Naive thymus-derived CD8-positive, alpha-beta T cell (primary cell): ENCODE measurements at regions not wholly inside any gene's neighbourhood (a gene's known extent, or its start where the extent isn't known, plus 50 kb on each side); places are given as distances from the start of the nearest gene placed in this dataset.

Source experiments
- ATAC-seq, 2 donors: fragments of 150-1000 bp; cut with Tn5 transposase in 1 of 2; sonication (Bioruptor Pico), chemical (Tn5 transposase) in 1 of 2; 1 replicate in 1 of 2; 2 replicates in 1 of 2; pipeline ENCODE4 v1.10.0; 2021; ENCODE audit warnings: mild to moderate bottlenecking in 2 of 2, moderate library complexity in 2 of 2
- POLR2A ChIA-PET: fragments of 350-600 bp; sonication (Branson Sonifier 250); formaldehyde crosslinking; loops from one replicate; lab custom pipeline; 2021; ENCODE audit warnings: antibody characterized with exemption; lab: Charles Lee
- DNase-seq, 10 donors: peaks; one replicate each; pipeline versions ENCODE4 v3.0.0 to v3.0.0-alpha.2; 2020 to 2022
- H3K27ac Mint-ChIP-seq, 10 donors: one replicate each; pipeline ENCODE4 v1.8.0; 2020 to 2022; ENCODE audit warnings: mild to moderate bottlenecking in 10 of 10, mixed read lengths in 10 of 10, moderate library complexity in 4 of 10, inconsistent platforms in 1 of 10
- H3K27me3 Mint-ChIP-seq, 5 donors: one replicate each; pipeline ENCODE4 v1.8.0; 2021 to 2022; ENCODE audit warnings: mixed read lengths in 5 of 5
- H3K36me3 Mint-ChIP-seq, 3 donors: one replicate each; pipeline ENCODE4 v1.8.0; 2020 to 2022; ENCODE audit warnings: mixed read lengths in 3 of 3, mild to moderate bottlenecking in 2 of 3, inconsistent platforms in 1 of 3
- H3K4me1 Mint-ChIP-seq, 4 donors: one replicate each; pipeline ENCODE4 v1.8.0; 2021 to 2022; ENCODE audit warnings: mixed read lengths in 4 of 4
- H3K4me3 Mint-ChIP-seq, 10 donors: one replicate each; pipeline ENCODE4 v1.8.0; 2020 to 2022; ENCODE audit warnings: mild to moderate bottlenecking in 10 of 10, mixed read lengths in 10 of 10, moderate library complexity in 6 of 10, inconsistent platforms in 1 of 10
- H3K9me3 Mint-ChIP-seq, 9 donors: one replicate each; pipeline ENCODE4 v1.8.0; 2020 to 2022; ENCODE audit warnings: mixed read lengths in 9 of 9, mild to moderate bottlenecking in 3 of 9, inconsistent platforms in 1 of 9, moderate library complexity in 1 of 9

DNA sequence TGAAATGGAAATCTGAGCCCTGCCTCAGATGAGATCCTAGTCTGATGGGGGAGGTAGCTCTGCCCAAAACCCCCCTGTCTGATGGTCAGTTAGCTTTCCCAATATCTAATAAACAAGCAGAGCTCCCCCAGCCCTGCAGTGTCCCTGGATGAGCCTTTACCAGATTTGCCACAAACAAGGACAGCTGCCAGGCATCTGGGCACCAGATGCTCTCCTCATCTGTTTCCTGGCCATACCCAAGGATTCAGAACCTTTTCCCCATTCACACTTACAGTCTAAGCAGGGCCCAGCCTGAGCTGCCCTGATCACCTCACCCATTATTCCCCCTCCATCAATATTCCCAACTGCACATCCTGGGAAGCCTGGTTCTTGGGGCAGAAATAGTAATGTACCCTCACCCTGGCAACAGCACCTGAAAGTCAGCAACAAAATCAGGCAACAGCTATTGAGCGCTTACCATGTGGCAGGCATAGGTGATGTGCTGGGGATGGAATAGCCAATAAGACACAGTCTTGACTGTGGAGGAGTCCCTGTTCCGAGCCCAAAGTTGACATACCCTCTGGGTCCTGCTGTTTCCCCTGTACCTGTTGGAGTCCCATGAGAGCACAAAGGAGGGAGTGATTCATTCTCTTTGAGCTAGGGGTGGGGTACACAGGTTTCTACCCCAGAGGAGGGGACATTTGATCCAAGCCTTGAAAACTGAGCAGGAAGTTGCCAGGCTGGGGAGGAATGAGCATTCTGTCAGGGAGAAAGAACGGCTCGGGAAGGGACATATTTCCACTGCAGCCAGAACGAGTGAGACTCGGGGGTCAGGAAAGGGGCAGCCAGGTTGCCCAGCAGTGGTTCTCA is 147.4 kb downstream of the TMEM132E start:
- POLR2A ChIA-PET = no interaction called here
- H3K9me3 Mint-ChIP-seq = peaks cover 0 to 12% (median 2%) of the 10 kb centered on the region in 9 donors
- no peaks in the 10 kb centered on the region for H3K4me1 Mint-ChIP-seq
- ATAC-seq (no peak), DNase-seq (no peak)
- H3K36me3 Mint-ChIP-seq = peaks cover 0 to 8% (median 0%) of the 10 kb centered on the region in 3 donors
- H3K27me3 Mint-ChIP-seq = peaks cover 7 to 28% (median 17%) of the 10 kb centered on the region in 5 donors
- H3K4me3 Mint-ChIP-seq = no peak overlapping the region
- no peak overlapping the region for H3K27ac Mint-ChIP-seq

- Mint-ChIP-seq H3K9me3 (peaks cover 0 to 2% (median 0%) of the 10 kb centered on the region in 9 donors), H3K4me1 (no peaks in the 10 kb centered on the region), H3K36me3 (no peaks in the 10 kb centered on the region), H3K27ac (no peak overlapping the region), H3K27me3 (peaks cover 2 to 32% (median 11%) of the 10 kb centered on the region in 5 donors), H3K4me3 (no peak overlapping the region)
- POLR2A ChIA-PET = no interaction called here
- ATAC-seq (no peak), DNase-seq (no peak)
Observed at GRCh38 chr17:34725725-34726124, 146.3 kb downstream of the TMEM132E start.

DNA sequence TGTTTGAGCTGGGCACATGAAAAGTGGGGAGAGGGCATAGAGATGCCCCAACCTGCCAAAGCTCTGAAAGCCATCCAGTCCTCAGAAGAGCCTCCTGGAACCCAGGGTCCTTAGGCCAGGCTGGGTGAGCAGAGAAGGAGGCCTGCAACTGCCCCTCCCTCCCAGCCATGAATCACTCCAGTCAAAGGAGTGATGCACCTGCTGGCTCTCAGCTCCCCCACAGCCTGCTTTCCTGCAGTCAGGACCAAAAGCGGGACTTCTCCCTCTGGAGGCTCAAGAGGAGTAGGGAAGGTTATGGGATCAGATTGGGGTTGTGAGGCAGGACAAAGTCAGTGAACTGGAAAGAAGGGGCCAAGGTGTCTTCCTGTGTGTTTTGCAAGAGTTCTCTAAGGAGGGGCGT is 145.6 kb downstream of the TMEM132E start:
- POLR2A ChIA-PET = no interaction called here
- Mint-ChIP-seq H3K9me3 (no peaks in the 10 kb centered on the region), H3K27me3 (peaks cover 2 to 33% (median 14%) of the 10 kb centered on the region in 5 donors), H3K4me3 (no peak overlapping the region), H3K4me1 (no peaks in the 10 kb centered on the region), H3K27ac (no peak overlapping the region), H3K36me3 (no peaks in the 10 kb centered on the region)
- ATAC-seq (no peak), DNase-seq (no peak)

- H3K9me3 Mint-ChIP-seq = no peaks in the 10 kb centered on the region
- H3K4me1 Mint-ChIP-seq = no peaks in the 10 kb centered on the region
- H3K36me3 Mint-ChIP-seq = no peaks in the 10 kb centered on the region
- H3K4me3 Mint-ChIP-seq = no peak overlapping the region
- H3K27ac Mint-ChIP-seq = no peak overlapping the region
- ATAC-seq (no peak), DNase-seq (no peak)
- H3K27me3 Mint-ChIP-seq = peaks cover 2 to 29% (median 12%) of the 10 kb centered on the region in 5 donors
- POLR2A ChIA-PET = no interaction called here
Observed at GRCh38 chr17:34723875-34724274, 144.5 kb downstream of the TMEM132E start.

DNA sequence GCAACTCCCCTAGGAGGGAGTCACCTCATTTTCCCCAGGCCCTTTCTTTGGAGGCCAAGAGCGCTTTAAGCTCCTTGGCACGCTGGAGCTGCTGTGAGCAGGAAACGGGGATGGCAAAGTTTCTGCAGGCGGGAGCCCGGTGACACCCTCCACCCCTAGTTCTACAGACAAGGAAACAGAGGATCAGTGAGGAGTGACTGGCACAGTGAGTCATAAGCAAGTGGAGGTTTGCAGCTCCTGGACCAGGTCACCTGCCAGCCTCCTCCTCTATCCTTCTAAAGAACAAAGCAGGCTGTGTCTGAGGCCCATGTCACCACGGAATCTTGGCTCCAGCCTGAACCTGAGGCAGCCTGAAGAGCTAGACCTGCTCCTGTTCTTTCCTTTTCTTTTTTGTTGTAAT is 141.9 kb downstream of the TMEM132E start:
- Mint-ChIP-seq H3K36me3 (no peaks in the 10 kb centered on the region), H3K9me3 (no peaks in the 10 kb centered on the region), H3K4me1 (peaks cover 0 to 2% (median 0%) of the 10 kb centered on the region in 4 donors), H3K27me3 (peaks cover 0 to 21% (median 9%) of the 10 kb centered on the region in 5 donors), H3K4me3 (no peak overlapping the region), H3K27ac (no peak overlapping the region)
- DNase-seq = no peak
- POLR2A ChIA-PET = no interaction called here
- ATAC-seq = no peak

GRCh38 chr17:34720760-34721159 is 141.4 kb downstream of the TMEM132E start:
- no peak overlapping the region for H3K4me3 Mint-ChIP-seq
- no peak for DNase-seq
- H3K27ac Mint-ChIP-seq = no peak overlapping the region
- no peaks in the 10 kb centered on the region for H3K36me3 Mint-ChIP-seq
- POLR2A ChIA-PET = no interaction called here
- H3K9me3 Mint-ChIP-seq = no peaks in the 10 kb centered on the region
- peaks cover 0 to 4% (median 0%) of the 10 kb centered on the region in 4 donors for H3K4me1 Mint-ChIP-seq
- peaks cover 0 to 18% (median 9%) of the 10 kb centered on the region in 5 donors for H3K27me3 Mint-ChIP-seq
- no peak for ATAC-seq

GRCh38 chr17:34719569-34719968 is 140.2 kb downstream of the TMEM132E start:
- Mint-ChIP-seq H3K4me1 (peaks cover 0 to 7% (median 0%) of the 10 kb centered on the region in 4 donors), H3K9me3 (no peaks in the 10 kb centered on the region), H3K27me3 (peaks cover 0 to 27% (median 9%) of the 10 kb centered on the region in 5 donors), H3K27ac (no peak overlapping the region), H3K36me3 (no peaks in the 10 kb centered on the region), H3K4me3 (no peak overlapping the region)
- ATAC-seq = no peak
- no peak for DNase-seq
- POLR2A ChIA-PET = no interaction called here

DNA sequence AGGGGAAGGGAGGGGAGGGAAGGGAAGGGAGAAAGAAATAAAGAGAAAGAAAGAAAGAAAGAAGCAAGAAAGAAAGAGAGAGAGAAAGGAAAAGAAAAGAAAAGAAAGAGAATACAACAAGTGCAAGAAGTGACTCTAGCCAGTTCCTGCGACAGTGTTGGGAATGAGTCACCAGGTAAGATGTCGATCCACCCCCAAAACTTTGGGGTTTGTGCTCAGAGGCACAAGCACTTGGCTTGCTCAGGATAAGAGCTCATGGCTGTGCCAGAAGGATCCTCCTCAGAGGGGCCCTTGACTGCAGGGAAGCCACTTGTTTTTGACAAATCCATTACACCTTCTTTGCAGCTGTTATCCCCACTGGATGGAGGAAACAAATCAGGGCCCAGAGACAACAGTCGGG is 137.7 kb downstream of the TMEM132E start:
- POLR2A ChIA-PET = no interaction called here
- Mint-ChIP-seq H3K36me3 (no peaks in the 10 kb centered on the region), H3K4me3 (no peak overlapping the region), H3K27ac (no peak overlapping the region), H3K27me3 (peaks cover 0 to 50% (median 10%) of the 10 kb centered on the region in 5 donors), H3K9me3 (no peaks in the 10 kb centered on the region), H3K4me1 (peaks cover 0 to 7% (median 0%) of the 10 kb centered on the region in 4 donors)
- no peak for DNase-seq
- ATAC-seq = no peak

- Mint-ChIP-seq H3K9me3 (no peaks in the 10 kb centered on the region), H3K4me3 (no peak overlapping the region), H3K27me3 (peaks cover 0 to 58% (median 10%) of the 10 kb centered on the region in 5 donors), H3K4me1 (peaks cover 0 to 7% (median 0%) of the 10 kb centered on the region in 4 donors), H3K27ac (no peak overlapping the region), H3K36me3 (no peaks in the 10 kb centered on the region)
- POLR2A ChIA-PET = no interaction called here
- no peak for DNase-seq
- no peak for ATAC-seq
Observed at GRCh38 chr17:34716291-34716690, 136.9 kb downstream of the TMEM132E start.

- Mint-ChIP-seq H3K9me3 (no peaks in the 10 kb centered on the region), H3K4me3 (no peak overlapping the region), H3K27me3 (peaks cover 0 to 60% (median 14%) of the 10 kb centered on the region in 5 donors), H3K27ac (no peak overlapping the region), H3K4me1 (peaks cover 0 to 7% (median 0%) of the 10 kb centered on the region in 4 donors), H3K36me3 (no peaks in the 10 kb centered on the region)
- ATAC-seq (no peak), DNase-seq (no peak)
- POLR2A ChIA-PET = no interaction called here
Observed at GRCh38 chr17:34715504-34715903, 136.1 kb downstream of the TMEM132E start.

GRCh38 chr17:34714475-34715410 is 135.4 kb downstream of the TMEM132E start:
- no peak overlapping the region for H3K27ac Mint-ChIP-seq
- H3K27me3 Mint-ChIP-seq = peaks cover 0 to 61% (median 15%) of the 10 kb centered on the region in 5 donors
- H3K36me3 Mint-ChIP-seq = no peaks in the 10 kb centered on the region
- H3K9me3 Mint-ChIP-seq = no peaks in the 10 kb centered on the region
- POLR2A ChIA-PET = no interaction called here
- no peak overlapping the region for H3K4me3 Mint-ChIP-seq
- H3K4me1 Mint-ChIP-seq = peaks cover 0 to 7% (median 0%) of the 10 kb centered on the region in 4 donors
- DNase-seq (no peak), ATAC-seq (no peak)

DNA sequence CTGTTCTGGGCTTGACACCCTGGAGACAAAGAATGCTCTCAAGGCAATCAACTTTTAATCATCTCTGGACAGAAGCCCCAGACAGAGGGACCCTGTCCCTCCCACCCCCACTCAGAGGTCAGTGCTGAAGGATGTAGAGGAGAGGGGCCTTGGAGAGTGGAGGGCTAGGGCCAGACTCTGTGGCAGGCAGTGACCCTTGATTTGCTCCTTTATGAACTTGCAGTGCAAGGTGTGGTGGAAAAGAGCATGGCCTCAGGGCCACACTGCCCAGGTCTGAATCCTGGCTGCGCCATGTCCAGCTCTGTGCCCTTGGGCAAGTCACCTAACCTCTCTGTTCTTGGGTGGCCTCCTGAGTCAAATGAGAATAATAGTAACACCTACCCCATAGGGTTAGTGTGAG is 134.3 kb downstream of the TMEM132E start:
- no peak overlapping the region for H3K4me3 Mint-ChIP-seq
- ATAC-seq = no peak
- no peak overlapping the region for H3K27ac Mint-ChIP-seq
- no peaks in the 10 kb centered on the region for H3K9me3 Mint-ChIP-seq
- no peaks in the 10 kb centered on the region for H3K36me3 Mint-ChIP-seq
- peaks cover 0 to 70% (median 15%) of the 10 kb centered on the region in 5 donors for H3K27me3 Mint-ChIP-seq
- DNase-seq = no peak
- peaks cover 0 to 7% (median 0%) of the 10 kb centered on the region in 4 donors for H3K4me1 Mint-ChIP-seq
- POLR2A ChIA-PET = no interaction called here
